ENCODE measurements at regions not wholly inside any gene's neighbourhood (a gene's known extent, or its start where the extent isn't known, plus 50 kb on each side); places are given as distances from the start of the nearest gene placed in this dataset.
"Not testable (repeated sequence)": the region's sequence is repeated elsewhere in the genome, so short reads cannot be mapped to it uniquely, and the experiment has no call there.

GRCh38 chr5:120088412-120088811 lies 375.7 kb upstream of the PRR16 start:
- no peak for DNase-seq (ENCODE audit: low spot score)

- DNase-seq (ENCODE audit: low spot score), result no peak
Observed at GRCh38 chr5:120088836-120089235, 375.3 kb upstream of the PRR16 start.

GRCh38 chr5:120091376-120091948 lies 372.6 kb upstream of the PRR16 start:
- DNase-seq (ENCODE audit: low spot score), result no peak

- DNase-seq (ENCODE audit: low spot score), result no peak
Observed at GRCh38 chr5:120092649-120093048, 371.5 kb upstream of the PRR16 start.

- DNase-seq (ENCODE audit: low spot score), result no peak
Observed at GRCh38 chr5:120093178-120093577, 370.9 kb upstream of the PRR16 start.

GRCh38 chr5:120096413-120096812 lies 367.7 kb upstream of the PRR16 start:
- DNase-seq (ENCODE audit: low spot score), result no peak

GRCh38 chr5:120098426-120098825 lies 365.7 kb upstream of the PRR16 start:
- DNase-seq (ENCODE audit: low spot score), result no peak

GRCh38 chr5:120098902-120099535 lies 365.1 kb upstream of the PRR16 start:
- DNase-seq (ENCODE audit: low spot score), result no peak

GRCh38 chr5:120101771-120102170 lies 362.3 kb upstream of the PRR16 start:
- no peak for DNase-seq (ENCODE audit: low spot score)

GRCh38 chr5:120103495-120103894 lies 360.6 kb upstream of the PRR16 start:
- DNase-seq (ENCODE audit: low spot score), result no peak

GRCh38 chr5:120106912-120107525 lies 357.1 kb upstream of the PRR16 start:
- no peak for DNase-seq (ENCODE audit: low spot score)

- no peak for DNase-seq (ENCODE audit: low spot score)
Observed at GRCh38 chr5:120108586-120109248, 355.4 kb upstream of the PRR16 start.

GRCh38 chr5:120122703-120123102 lies 341.4 kb upstream of the PRR16 start:
- DNase-seq (ENCODE audit: low spot score), result no peak

- no peak for DNase-seq (ENCODE audit: low spot score)
Observed at GRCh38 chr5:120124031-120124430, 340.1 kb upstream of the PRR16 start.

- no peak for DNase-seq (ENCODE audit: low spot score)
Observed at GRCh38 chr5:120124961-120125360, 339.1 kb upstream of the PRR16 start.

GRCh38 chr5:120132347-120132746 lies 331.8 kb upstream of the PRR16 start:
- not testable (repeated sequence) for DNase-seq (ENCODE audit: low spot score)

GRCh38 chr5:120134944-120135343 lies 329.2 kb upstream of the PRR16 start:
- no peak for DNase-seq (ENCODE audit: low spot score)

- no peak for DNase-seq (ENCODE audit: low spot score)
Observed at GRCh38 chr5:120137582-120137981, 326.5 kb upstream of the PRR16 start.

GRCh38 chr5:120139039-120139438 lies 325.1 kb upstream of the PRR16 start:
- DNase-seq (ENCODE audit: low spot score), result no peak

GRCh38 chr5:120140501-120140900 lies 323.6 kb upstream of the PRR16 start:
- DNase-seq (ENCODE audit: low spot score), result no peak

- no peak for DNase-seq (ENCODE audit: low spot score)
Observed at GRCh38 chr5:120141076-120141475, 323.0 kb upstream of the PRR16 start.

- DNase-seq (ENCODE audit: low spot score), result no peak
Observed at GRCh38 chr5:120146787-120147186, 317.3 kb upstream of the PRR16 start.

GRCh38 chr5:120147911-120148310 lies 316.2 kb upstream of the PRR16 start:
- not testable (repeated sequence) for DNase-seq (ENCODE audit: low spot score)
